Daoy (cell line): ENCODE measurements at regions not wholly inside any gene's neighbourhood (a gene's known extent, or its start where the extent isn't known, plus 50 kb on each side); places are given as distances from the start of the nearest gene placed in this dataset.
A peak's percentile ranks its signal among the peaks of the same experiment; 100 is the strongest.

Experiments
- DNase-seq: peaks from one replicate; pipeline ENCODE4 v3.0.0-alpha.2; 2015; ENCODE audit warnings: low read depth

GRCh38 chr2:71777946-71778345 is 324.6 kb downstream of the DYSF start:
- DNase-seq = no peak

GRCh38 chr2:71776227-71776626 is 322.9 kb downstream of the DYSF start:
- DNase-seq = no peak

GRCh38 chr2:71773218-71773617 is 319.9 kb downstream of the DYSF start:
- DNase-seq = no peak

GRCh38 chr2:71772510-71773172 is 319.3 kb downstream of the DYSF start:
- DNase-seq = no peak

GRCh38 chr2:71767663-71768062 is 314.3 kb downstream of the DYSF start:
- no peak for DNase-seq

- no peak for DNase-seq
These were observed 305.7 kb downstream of the DYSF start for GRCh38 chr2:71759060-71759459.

GRCh38 chr2:71757351-71757750 is 304.0 kb downstream of the DYSF start:
- DNase-seq = no peak

GRCh38 chr2:71756280-71756906 is 303.0 kb downstream of the DYSF start:
- DNase-seq = no peak

- no peak for DNase-seq
These were observed 298.2 kb downstream of the DYSF start for GRCh38 chr2:71751590-71751989.

GRCh38 chr2:71749671-71750101 is 296.3 kb downstream of the DYSF start:
- no peak for DNase-seq

- no peak for DNase-seq
These were observed 294.9 kb downstream of the DYSF start for GRCh38 chr2:71748227-71748626.

- DNase-seq = no peak
These were observed 294.2 kb downstream of the DYSF start for GRCh38 chr2:71747559-71747958.

GRCh38 chr2:71746946-71747501 is 293.7 kb downstream of the DYSF start:
- peak; percentile 32 for DNase-seq

GRCh38 chr2:71744781-71745180 is 291.4 kb downstream of the DYSF start:
- DNase-seq = no peak

GRCh38 chr2:71743995-71744675 is 290.8 kb downstream of the DYSF start:
- no peak for DNase-seq

GRCh38 chr2:71742953-71743601 is 289.7 kb downstream of the DYSF start:
- DNase-seq = peak; percentile 77

GRCh38 chr2:71736986-71737385 is 283.6 kb downstream of the DYSF start:
- no peak for DNase-seq

GRCh38 chr2:71736091-71736861 is 282.9 kb downstream of the DYSF start:
- DNase-seq = no peak
